GM23248 (cell line): ENCODE measurements at regions not wholly inside any gene's neighbourhood (a gene's known extent, or its start where the extent isn't known, plus 50 kb on each side); places are given as distances from the start of the nearest gene placed in this dataset.

ENCODE experiments used
- DNase-seq: peaks from one replicate; pipeline ENCODE4 v3.0.0-alpha.2; 2015
- H2AFZ ChIP-seq: fragments of 200-600 bp; sonication (generic); 2 replicates; pipeline ENCODE4 v1.6.1; 2016; ENCODE audit warnings: antibody characterized with exemption
- H3F3A ChIP-seq: fragments of 200-600 bp; sonication (generic); 2 replicates; pipeline ENCODE4 v1.6.1; 2016; ENCODE audit warnings: mild to moderate bottlenecking, antibody characterized with exemption, mixed run types; ENCODE audit not compliant: insufficient read depth
- H3K27ac ChIP-seq: fragments of 200-600 bp; sonication (generic); 2 replicates; pipeline ENCODE4 v1.5.1; 2016; ENCODE audit warnings: mild to moderate bottlenecking
- H3K27me3 ChIP-seq: fragments of 200-600 bp; sonication (generic); replicated peaks from 2 replicates; pipeline ENCODE4 v1.6.1; 2016; ENCODE audit warnings: mild to moderate bottlenecking; ENCODE audit not compliant: insufficient read depth
- H3K36me3 ChIP-seq: fragments of 200-600 bp; sonication (generic); 2 replicates; pipeline ENCODE4 v1.6.1; 2016; ENCODE audit warnings: low read depth, mild to moderate bottlenecking
- H3K4me1 ChIP-seq: fragments of 200-600 bp; sonication (generic); 2 replicates; pipeline ENCODE4 v1.6.1; 2016; ENCODE audit warnings: mild to moderate bottlenecking; ENCODE audit not compliant: insufficient read depth
- H3K4me2 ChIP-seq: fragments of 200-600 bp; sonication (generic); one replicate; pipeline ENCODE4 v1.6.1; 2016; ENCODE audit warnings: mild to moderate bottlenecking; ENCODE audit not compliant: unreplicated experiment
- H3K4me3 ChIP-seq: fragments of 200-600 bp; sonication (generic); 2 replicates; pipeline ENCODE4 v1.5.1; 2016; ENCODE audit warnings: mild to moderate bottlenecking
- H3K79me2 ChIP-seq: fragments of 200-600 bp; sonication (generic); 2 replicates; pipeline ENCODE4 v1.6.1; 2016; ENCODE audit warnings: mild to moderate bottlenecking; ENCODE audit not compliant: insufficient read depth
- H3K9ac ChIP-seq: fragments of 200-600 bp; sonication (generic); 2 replicates; pipeline ENCODE4 v1.6.1; 2016; ENCODE audit warnings: mild to moderate bottlenecking
- H3K9me2 ChIP-seq: fragments of 200-600 bp; sonication (generic); 2 replicates; pipeline ENCODE4 v1.6.1; 2016; ENCODE audit warnings: mixed run types, mild to moderate bottlenecking, moderate library complexity; ENCODE audit not compliant: insufficient read depth
- H3K9me3 ChIP-seq: fragments of 200-600 bp; sonication (generic); one replicate; pipeline ENCODE4 v1.6.1; 2017; ENCODE audit warnings: low read depth
- H4K20me1 ChIP-seq: fragments of 200-600 bp; sonication (generic); 2 replicates; pipeline ENCODE4 v1.6.0; 2016; ENCODE audit not compliant: insufficient read depth
- EZH2 ChIP-seq: fragments of 200-600 bp; sonication (generic); IDR thresholded peaks from 2 replicates; pipeline ENCODE4 v1.6.1; 2018; ENCODE audit warnings: antibody characterized with exemption, mild to moderate bottlenecking; ENCODE audit not compliant: insufficient read depth, poor library complexity, severe bottlenecking
- EZH2phosphoT487 ChIP-seq: fragments of 200-600 bp; sonication (generic); IDR thresholded peaks from 2 replicates; pipeline ENCODE4 v1.6.1; 2018; ENCODE audit warnings: antibody characterized with exemption, moderate library complexity, mild to moderate bottlenecking, low read depth; ENCODE audit not compliant: insufficient read depth
- WGBS, 2 experiments: methylation state at CpG; one replicate each; pipeline ENCODE4 v1.1.6; 2015 to 2017; ENCODE audit warnings: low lambda C conversion rate in 2 of 2, low coverage in 1 of 2; ENCODE audit errors: missing lambda C conversion rate in 2 of 2; 5-methylcytosine and 5-hydroxymethylcytosine counted together
- in situ Hi-C: fragments of 300-500 bp; cut with MboI; formaldehyde crosslinking; loops from 2 replicates; pipeline ENCODE4 v1.15.0; 2020

DNA sequence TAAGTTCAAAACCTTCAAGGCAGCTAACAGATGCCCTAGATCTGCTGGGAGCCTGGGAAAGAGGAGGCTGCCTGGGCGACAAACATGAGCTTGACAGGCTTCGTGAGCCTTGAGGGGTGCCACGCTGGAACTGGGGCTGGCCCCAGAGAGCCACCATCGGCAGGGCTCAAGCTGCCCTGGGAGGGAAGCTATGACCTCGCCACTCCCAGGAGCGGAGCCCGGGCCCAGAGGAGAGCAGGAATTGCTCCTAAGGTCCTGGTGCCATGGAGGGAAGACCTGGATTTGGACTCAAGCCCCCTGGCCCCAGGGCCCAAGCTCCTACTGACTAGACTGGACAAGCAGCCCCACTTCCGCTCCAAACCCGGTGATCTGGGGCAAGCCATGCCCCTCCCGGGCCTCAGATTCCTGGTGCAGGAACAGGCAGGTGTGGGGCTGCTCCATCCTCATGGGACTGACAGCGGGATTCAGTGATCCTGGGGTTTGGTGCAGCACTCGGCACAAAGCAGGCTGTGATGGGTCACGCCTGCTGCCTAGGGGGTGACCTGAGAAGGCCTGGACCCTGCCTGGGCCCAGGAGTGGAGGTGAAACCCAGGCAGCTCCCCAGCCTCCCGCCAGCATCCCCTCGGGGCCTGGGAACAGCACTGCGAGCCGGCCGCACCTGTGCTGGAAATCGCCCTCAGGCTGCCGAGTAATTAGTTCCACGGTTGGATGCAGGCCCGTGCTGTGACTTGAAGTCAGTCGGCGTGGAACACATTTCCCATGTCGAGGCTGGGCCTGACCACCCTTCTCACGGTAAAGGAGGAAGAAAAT, 246.9 kb downstream of the NDUFA10 start:
- Histone ChIP-seq H2AFZ (no peak overlapping the region), H4K20me1 (no peaks in the 10 kb centered on the region), H3K4me3 (no peak overlapping the region), H3K4me1 (no peaks in the 10 kb centered on the region), H3K27me3 (peaks cover 14% of the 10 kb centered on the region; the same call in 1 of the 2 replicates), H3F3A (no peaks in the 10 kb centered on the region), H3K27ac (no peak overlapping the region), H3K79me2 (no peaks in the 10 kb centered on the region), H3K36me3 (no peaks in the 10 kb centered on the region), H3K9me2 (no peaks in the 10 kb centered on the region), H3K4me2 (no peak overlapping the region), H3K9me3 (no peaks in the 10 kb centered on the region), H3K9ac (no peak overlapping the region)
- no peak for DNase-seq
- TF ChIP-seq EZH2 (no peak), EZH2phosphoT487 (no peak)
- WGBS, 2 experiments: 61 to 63% methylated on average over 26 of the region's 26 CpGs
- in situ Hi-C loops: no loop called here

DNA sequence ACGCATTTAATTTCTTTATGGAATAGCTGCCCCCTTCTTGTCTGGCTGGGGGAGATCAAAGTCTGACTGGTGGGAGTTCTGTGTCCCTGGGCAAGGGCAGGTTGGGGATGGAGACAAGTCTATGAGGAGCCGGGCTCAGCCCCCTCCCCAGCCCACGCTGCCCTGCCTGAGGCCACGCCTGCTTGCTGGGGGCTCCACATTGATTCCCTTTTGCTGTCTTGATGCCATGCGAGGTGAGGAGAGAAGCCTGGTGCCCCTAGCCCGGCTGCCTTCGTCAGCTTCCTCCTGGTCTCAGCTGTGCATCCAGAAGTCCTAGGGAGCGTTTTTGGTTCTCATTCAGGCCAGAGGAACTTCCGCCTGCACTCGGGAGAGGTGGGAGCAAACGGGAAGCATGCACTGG, 247.9 kb downstream of the NDUFA10 start:
- Histone ChIP-seq H3K9me2 (no peaks in the 10 kb centered on the region), H3K4me2 (no peak overlapping the region), H3K79me2 (no peaks in the 10 kb centered on the region), H3K4me3 (no peak overlapping the region), H3K9ac (no peak overlapping the region), H2AFZ (no peak overlapping the region), H3F3A (no peaks in the 10 kb centered on the region), H3K36me3 (no peaks in the 10 kb centered on the region), H3K9me3 (no peaks in the 10 kb centered on the region), H3K27me3 (peaks cover 12% of the 10 kb centered on the region; the same call in 1 of the 2 replicates), H3K4me1 (no peaks in the 10 kb centered on the region), H3K27ac (no peak overlapping the region), H4K20me1 (no peaks in the 10 kb centered on the region)
- in situ Hi-C loops: no loop called here
- 56 to 71% methylated on average over 11 of the region's 11 CpGs for WGBS, 2 experiments
- TF ChIP-seq EZH2phosphoT487: no peak
- no peak for TF ChIP-seq EZH2
- no peak for DNase-seq

DNA sequence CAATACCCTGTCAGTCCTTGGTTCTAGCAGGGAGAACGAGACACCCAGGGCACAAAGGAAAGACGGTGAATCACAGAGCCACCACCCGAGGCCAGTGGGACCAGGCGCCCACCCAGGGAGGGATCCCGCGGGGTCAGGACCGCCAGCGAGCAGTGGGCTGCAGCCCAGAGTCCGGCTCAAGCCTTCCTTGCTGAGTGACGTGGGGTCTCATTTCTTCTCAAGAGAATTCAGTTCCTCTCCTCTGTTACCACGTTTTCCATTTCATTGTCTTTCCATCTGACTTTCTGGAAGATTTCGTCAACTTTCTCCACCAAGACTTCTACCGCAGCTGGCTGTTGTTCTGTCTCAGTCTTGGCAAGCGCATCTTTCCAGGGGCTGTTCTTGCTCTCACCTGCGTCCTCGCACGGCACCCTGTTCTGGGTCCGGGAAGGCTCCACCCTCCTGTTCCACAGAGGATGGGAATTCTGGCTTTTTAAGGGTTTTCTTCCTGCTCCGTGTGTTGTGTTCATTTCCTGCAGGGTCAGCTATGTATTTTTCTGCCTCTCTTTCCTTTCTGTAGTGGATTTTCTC, 248.6 kb downstream of the NDUFA10 start:
- in situ Hi-C loops: no loop called here
- Histone ChIP-seq H3K4me1 (no peaks in the 10 kb centered on the region), H3K9me3 (no peaks in the 10 kb centered on the region), H3F3A (no peaks in the 10 kb centered on the region), H3K27me3 (peaks cover 10% of the 10 kb centered on the region; the same call in 1 of the 2 replicates), H2AFZ (no peak overlapping the region), H3K79me2 (no peaks in the 10 kb centered on the region), H3K9ac (no peak overlapping the region), H4K20me1 (no peaks in the 10 kb centered on the region), H3K36me3 (no peaks in the 10 kb centered on the region), H3K9me2 (no peaks in the 10 kb centered on the region), H3K4me3 (no peak overlapping the region), H3K4me2 (no peak overlapping the region), H3K27ac (no peak overlapping the region)
- WGBS, 2 experiments: 75 to 80% methylated on average over 19 of the region's 19 CpGs
- TF ChIP-seq EZH2 (no peak), EZH2phosphoT487 (no peak)
- DNase-seq: no peak

DNA sequence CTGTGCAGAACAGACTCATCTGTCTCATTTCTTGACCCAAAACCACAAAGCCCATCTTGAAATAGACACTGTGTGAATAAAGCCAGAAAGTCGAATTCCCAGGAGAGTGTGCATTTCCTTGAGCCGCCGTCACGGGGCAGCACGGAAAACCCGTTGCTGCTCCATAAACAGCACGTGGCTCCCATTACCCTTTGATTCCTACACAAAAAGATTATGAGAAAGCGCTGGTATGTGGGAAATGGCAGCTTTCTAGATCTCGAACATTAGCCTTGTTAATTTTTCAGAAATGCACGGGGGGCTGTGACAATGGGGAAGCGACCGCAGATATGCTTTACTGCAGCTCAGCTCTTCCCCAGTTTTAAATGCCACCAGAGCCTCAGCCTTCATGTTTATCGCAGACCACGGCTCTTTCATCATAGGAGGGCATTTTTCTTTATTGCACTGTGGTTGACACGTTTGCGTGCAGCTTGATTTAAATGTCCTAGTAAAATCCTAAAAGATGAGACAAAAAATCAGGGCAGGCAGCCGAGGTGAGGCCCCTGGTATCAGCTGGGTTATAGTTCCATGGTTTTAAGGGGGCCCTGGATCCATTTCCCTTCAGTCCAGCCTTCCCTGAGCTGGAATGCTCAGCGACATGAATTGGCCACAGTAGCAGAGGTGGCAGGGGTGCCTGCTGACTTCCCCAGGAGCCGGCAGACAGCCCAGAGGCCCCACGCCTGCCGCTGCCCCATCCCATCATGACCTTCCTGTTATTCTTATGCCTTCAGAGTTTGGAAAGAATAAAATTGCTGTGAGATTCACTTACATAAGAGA, 249.3 kb downstream of the NDUFA10 start:
- in situ Hi-C loops: no loop called here
- Histone ChIP-seq H3K9me2 (no peaks in the 10 kb centered on the region), H3K4me3 (no peak overlapping the region), H3K4me1 (no peaks in the 10 kb centered on the region), H3K9ac (no peak overlapping the region), H3K79me2 (no peaks in the 10 kb centered on the region), H3K27ac (no peak overlapping the region), H3K4me2 (no peak overlapping the region), H3K27me3 (peaks cover 10% of the 10 kb centered on the region; the same call in 1 of the 2 replicates), H3K9me3 (no peaks in the 10 kb centered on the region), H4K20me1 (no peaks in the 10 kb centered on the region), H2AFZ (no peak overlapping the region), H3F3A (no peaks in the 10 kb centered on the region), H3K36me3 (no peaks in the 10 kb centered on the region)
- 29 to 33% methylated on average over 21 of the region's 21 CpGs for WGBS, 2 experiments
- DNase-seq: peak; percentile 60
- TF ChIP-seq EZH2phosphoT487: no peak
- no peak for TF ChIP-seq EZH2
